ENCODE measurements at regions not wholly inside any gene's neighbourhood (a gene's known extent, or its start where the extent isn't known, plus 50 kb on each side); places are given as distances from the start of the nearest gene placed in this dataset.

GRCh38 chr16:27617665-27618064 lies 67.7 kb downstream of the KATNIP start:
- Histone ChIP-seq H2AFZ (ENCODE audit: low read length) (no peak overlapping the region), H2BK5ac (ENCODE audit: insufficient read length, low read length) (no peak overlapping the region), H3K14ac (ENCODE audit: insufficient read depth, low read length) (no peak overlapping the region), H2BK15ac (ENCODE audit: low read depth, low read length) (no peak overlapping the region), H3K79me2 (ENCODE audit: insufficient read depth, low read length) (no peaks in the 10 kb centered on the region), H4K5ac (ENCODE audit: insufficient read length, low read depth, low read length) (no peak overlapping the region), H4K8ac (replicated peaks; ENCODE audit: insufficient read length, low read depth, low read length) (no peak overlapping the region), H2BK120ac (ENCODE audit: low read depth, low read length, poor library complexity, severe bottlenecking) (no peak overlapping the region), H3K4ac (ENCODE audit: low read depth, low read length) (no peak overlapping the region), H3K23ac (ENCODE audit: insufficient read length, low read depth, low read length) (no peak overlapping the region), H3K79me1 (ENCODE audit: insufficient read depth, low read depth, low read length, poor library complexity, severe bottlenecking) (no peaks in the 10 kb centered on the region), H3K23me2 (ENCODE audit: insufficient read length, low read depth, low read length, poor library complexity, severe bottlenecking) (peaks cover 2% of the 10 kb centered on the region), H4K91ac (ENCODE audit: insufficient read length, low read depth, low read length) (no peak overlapping the region), H3K27me3 (ENCODE audit: insufficient read depth, low read length) (no peaks in the 10 kb centered on the region), H2AK5ac (ENCODE audit: insufficient read length, low read length) (no peak overlapping the region), H3K4me2 (ENCODE audit: insufficient read depth, insufficient read length, low read length) (no peak overlapping the region), H2BK12ac (ENCODE audit: insufficient read length, low read depth, low read length) (no peak overlapping the region), H2BK20ac (ENCODE audit: low read depth, low read length, poor library complexity, severe bottlenecking) (no peak overlapping the region), H3K4me1 (ENCODE audit: insufficient read depth, low read length) (peaks cover 3% of the 10 kb centered on the region; the same call in 1 of the 2 replicates), H3K9me3 (ENCODE audit: control insufficient read depth, low read depth, low read length) (no peaks in the 10 kb centered on the region), H3K56ac (ENCODE audit: insufficient read length, low read depth, low read length) (no peak overlapping the region), H3K9ac (ENCODE audit: extremely low read depth, insufficient read length, low read length) (no peak overlapping the region), H4K20me1 (ENCODE audit: control insufficient read depth, insufficient read depth, insufficient read length) (no peaks in the 10 kb centered on the region), H3K27ac (ENCODE audit: insufficient read length, low read depth, low read length) (no peak overlapping the region), H3K18ac (ENCODE audit: insufficient read length, low read depth, low read length) (no peak overlapping the region), H3T11ph (ENCODE audit: low read length) (no peak overlapping the region)
- H3K9me3 Mint-ChIP-seq = no peaks in the 10 kb centered on the region
- WGBS (ENCODE audit: extremely low coverage, insufficient read length, low lambda C conversion rate) = no CpG with 5 or more reads among the region's 4 CpGs
- no peak overlapping the region; a peak in 1 of 7 replicates for H3K27ac Mint-ChIP-seq
- TF ChIP-seq CTCF (conservative IDR thresholded peaks at IDR 0.05) = no peak
- H3K36me3 Mint-ChIP-seq (ENCODE audit: insufficient read depth in 1 of 3, low read depth in 3 of 3) = peaks cover 0 to 6% (median 0%) of the 10 kb centered on the region in 3 experiments; a peak in 3 of 7 replicates
- no peak overlapping the region for H3K4me3 Mint-ChIP-seq
- no peaks in the 10 kb centered on the region; the same call in 1 of the 2 replicates for H3K27me3 Mint-ChIP-seq (ENCODE audit: low read depth)
- DNase-seq = no peak
- peaks cover 12 to 17% of the 10 kb centered on the region in 2 experiments for H3K4me1 Mint-ChIP-seq
